ENCODE measurements at regions not wholly inside any gene's neighbourhood (a gene's known extent, or its start where the extent isn't known, plus 50 kb on each side); places are given as distances from the start of the nearest gene placed in this dataset.

DNA sequence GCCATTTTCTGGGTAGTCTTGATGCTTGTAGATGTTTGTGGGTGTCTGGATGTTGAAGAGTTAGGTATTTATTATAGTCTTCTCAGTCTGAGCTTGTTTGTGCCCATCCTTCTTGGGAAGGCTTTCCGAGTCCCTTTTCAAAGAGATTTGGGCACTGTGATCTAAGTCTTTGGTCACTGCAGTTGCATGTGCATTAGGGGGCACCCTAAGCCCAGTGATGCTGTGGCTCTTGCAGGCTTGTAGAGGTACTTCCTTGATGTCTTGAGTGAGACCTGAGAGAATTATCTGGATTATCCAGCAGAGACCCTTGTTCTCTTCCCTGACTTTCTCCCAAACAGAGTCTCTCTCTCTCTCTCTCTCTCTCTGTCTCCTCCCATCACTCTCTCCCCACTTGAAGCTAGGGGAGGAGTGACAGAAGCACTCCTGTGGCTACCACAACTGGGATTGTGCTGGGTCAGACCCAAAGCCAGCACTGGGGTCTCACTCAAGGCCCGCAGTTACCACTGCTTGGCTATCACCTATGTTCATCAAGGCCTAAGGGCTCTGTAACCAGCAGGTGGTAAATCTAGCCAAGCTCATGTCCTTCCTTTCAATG lies 68.5 kb downstream of the TMCO5A start:
- DNase-seq = peak in 2 of 4 donors; percentile 57 to 69

DNA sequence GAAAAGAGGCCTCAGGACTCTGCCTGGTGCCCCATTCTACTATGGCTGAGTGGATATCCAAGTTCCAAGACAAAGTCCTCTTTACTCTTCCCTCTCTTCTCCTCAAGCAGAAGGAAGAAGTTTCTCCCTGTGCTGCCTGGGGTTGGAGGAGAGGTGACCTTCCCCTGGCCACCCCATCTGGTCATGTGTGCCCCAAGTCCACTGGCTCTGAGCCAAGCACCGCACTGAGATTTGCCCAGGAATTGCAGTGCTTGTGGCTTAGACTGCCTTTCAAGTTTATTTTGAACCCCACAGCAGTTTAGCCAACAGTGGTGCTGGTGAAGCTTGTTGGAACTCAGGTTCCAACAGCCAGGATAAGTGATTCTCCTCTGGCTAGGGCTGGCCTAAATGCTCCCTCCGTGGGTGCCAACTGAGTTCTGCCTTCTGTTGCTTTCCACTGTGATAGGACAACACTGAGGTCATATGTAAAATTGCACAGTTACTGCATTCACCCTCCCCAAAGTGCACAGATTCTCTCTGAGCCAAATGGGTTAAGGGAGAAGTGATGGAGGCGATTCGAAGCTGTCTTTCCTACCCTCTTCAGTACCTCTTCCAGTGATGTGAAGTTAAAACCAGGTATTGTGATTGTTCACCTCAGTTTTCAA lies 69.9 kb downstream of the TMCO5A start:
- Histone ChIP-seq H3K4me3 (no peak overlapping the region), H3K9me3 (no peaks in the 10 kb centered on the region), H3K27me3 (no peaks in the 10 kb centered on the region), H3K4me1 (peaks cover 0 to 8% of the 10 kb centered on the region in 2 donors), H3K36me3 (no peaks in the 10 kb centered on the region), H3K27ac (no peak overlapping the region)
- TF ChIP-seq, protein P1, sequence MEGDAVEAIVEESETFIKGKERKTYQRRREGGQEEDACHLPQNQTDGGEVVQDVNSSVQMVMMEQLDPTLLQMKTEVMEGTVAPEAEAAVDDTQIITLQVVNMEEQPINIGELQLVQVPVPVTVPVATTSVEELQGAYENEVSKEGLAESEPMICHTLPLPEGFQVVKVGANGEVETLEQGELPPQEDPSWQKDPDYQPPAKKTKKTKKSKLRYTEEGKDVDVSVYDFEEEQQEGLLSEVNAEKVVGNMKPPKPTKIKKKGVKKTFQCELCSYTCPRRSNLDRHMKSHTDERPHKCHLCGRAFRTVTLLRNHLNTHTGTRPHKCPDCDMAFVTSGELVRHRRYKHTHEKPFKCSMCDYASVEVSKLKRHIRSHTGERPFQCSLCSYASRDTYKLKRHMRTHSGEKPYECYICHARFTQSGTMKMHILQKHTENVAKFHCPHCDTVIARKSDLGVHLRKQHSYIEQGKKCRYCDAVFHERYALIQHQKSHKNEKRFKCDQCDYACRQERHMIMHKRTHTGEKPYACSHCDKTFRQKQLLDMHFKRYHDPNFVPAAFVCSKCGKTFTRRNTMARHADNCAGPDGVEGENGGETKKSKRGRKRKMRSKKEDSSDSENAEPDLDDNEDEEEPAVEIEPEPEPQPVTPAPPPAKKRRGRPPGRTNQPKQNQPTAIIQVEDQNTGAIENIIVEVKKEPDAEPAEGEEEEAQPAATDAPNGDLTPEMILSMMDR (IDR thresholded peaks at IDR 0.05) = no peak
- ATAC-seq (peak; percentile 15), DNase-seq (peak in 1 of 4 donors; percentile 53)
- intact Hi-C loops (cut with DNase I) = loop anchor here in 1 of 2 donors (10.0 kb wide), 2 partner anchors 350 to 410 kb away; no protein-coding TSS in a partner anchor

More for the DNA sequence above, 68.5 kb downstream of the TMCO5A start:
- no peaks in the 10 kb centered on the region for H3K36me3 ChIP-seq
- no peak overlapping the region for H3K27ac ChIP-seq
- H3K4me3 ChIP-seq = no peak overlapping the region
- peak; percentile 96 for ATAC-seq
- intact Hi-C loops (cut with DNase I) = loop anchor here in 1 of 2 donors (10.0 kb wide), 2 partner anchors 352 to 412 kb away; no protein-coding TSS in a partner anchor
- H3K4me1 ChIP-seq = peaks cover 0 to 8% of the 10 kb centered on the region in 2 donors
- TF ChIP-seq, protein P1 (IDR thresholded peaks at IDR 0.05) = peak; percentile 55 to 71
- no peaks in the 10 kb centered on the region for H3K9me3 ChIP-seq
- H3K27me3 ChIP-seq = no peaks in the 10 kb centered on the region

DNA sequence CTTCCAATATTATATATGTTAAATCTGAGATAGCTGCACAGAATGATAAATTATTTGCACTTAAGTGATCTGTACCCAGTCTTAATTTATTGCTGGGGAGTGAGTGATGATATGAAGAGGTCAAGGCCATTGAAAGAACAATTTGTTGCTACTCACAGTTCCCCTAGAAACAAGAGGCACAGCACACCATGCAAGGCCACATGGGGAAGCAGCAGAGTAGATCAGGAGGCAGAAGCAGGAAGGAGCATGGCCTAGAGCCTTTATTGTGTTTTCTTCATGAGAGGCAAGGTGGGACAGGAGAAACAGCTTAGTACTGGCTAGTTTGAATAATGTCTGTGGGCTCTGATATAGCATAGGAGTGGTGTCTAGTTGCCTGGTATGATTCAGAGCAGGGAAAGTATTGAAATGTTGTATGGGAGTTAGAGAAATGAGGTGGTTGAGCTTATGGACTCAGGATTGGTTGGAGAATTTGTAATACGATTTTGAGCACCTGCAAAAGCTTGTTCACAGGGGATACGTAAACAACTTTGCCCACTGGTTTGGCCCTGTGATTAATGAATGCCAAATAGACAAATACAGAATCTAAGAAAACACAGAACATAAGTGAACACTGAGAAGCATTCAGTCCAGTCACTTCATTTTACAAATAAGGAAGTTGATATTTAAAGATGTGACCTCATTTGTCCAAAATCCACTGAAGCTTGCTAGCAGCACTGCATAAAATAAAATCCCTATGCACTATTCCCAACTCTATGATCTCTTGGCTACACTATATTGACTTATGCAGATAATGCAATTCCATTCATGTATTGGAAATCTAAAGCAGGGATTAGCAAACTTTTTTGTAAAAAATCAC lies 71.7 kb downstream of the TMCO5A start:
- intact Hi-C loops (cut with DNase I) = loop anchor here in 1 of 2 donors (10.0 kb wide), 2 partner anchors 349 to 409 kb away; no protein-coding TSS in a partner anchor
- Histone ChIP-seq H3K4me1 (peaks cover 0 to 8% of the 10 kb centered on the region in 2 donors), H3K36me3 (no peaks in the 10 kb centered on the region), H3K27me3 (no peaks in the 10 kb centered on the region), H3K4me3 (no peak overlapping the region), H3K9me3 (no peaks in the 10 kb centered on the region), H3K27ac (peak overlapping the region in 1 of 2 donors; percentile 48)
- ATAC-seq (peak; percentile 57), DNase-seq (no peak)
- TF ChIP-seq, protein P1 (IDR thresholded peaks at IDR 0.05) = no peak

DNA sequence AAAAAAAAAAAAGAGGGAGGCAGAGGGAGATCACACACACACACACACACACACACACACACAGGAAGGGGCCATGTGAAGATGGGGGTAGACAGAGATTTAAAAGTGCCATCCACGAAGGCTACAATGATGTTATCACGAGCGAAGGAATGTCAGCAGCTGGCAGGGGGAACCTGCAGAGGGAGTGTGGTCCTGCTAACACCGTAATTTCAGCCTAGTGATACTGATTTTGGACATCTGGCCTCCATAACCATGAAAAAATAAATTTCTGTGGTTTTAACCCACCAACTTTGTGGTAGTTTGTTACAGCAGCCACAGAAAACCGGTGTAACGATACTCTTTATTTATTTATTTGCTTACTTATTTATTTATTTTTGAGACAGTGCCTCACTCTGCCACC lies 76.0 kb downstream of the TMCO5A start:
- TF ChIP-seq, protein P1 (IDR thresholded peaks at IDR 0.05) = no peak
- H3K27ac ChIP-seq = no peak overlapping the region
- no peak overlapping the region for H3K4me3 ChIP-seq
- no peaks in the 10 kb centered on the region for H3K9me3 ChIP-seq
- no peaks in the 10 kb centered on the region for H3K36me3 ChIP-seq
- DNase-seq = no peak
- intact Hi-C loops (cut with DNase I) = no loop called here
- ATAC-seq = no peak
- no peaks in the 10 kb centered on the region for H3K27me3 ChIP-seq
- H3K4me1 ChIP-seq = peaks cover 0 to 5% of the 10 kb centered on the region in 2 donors

All from left lung (tissue), 4 donors.